ENCODE measurements at regions not wholly inside any gene's neighbourhood (a gene's known extent, or its start where the extent isn't known, plus 50 kb on each side); places are given as distances from the start of the nearest gene placed in this dataset.

- no peaks in the 10 kb centered on the region; a peak in 1 of 5 replicates for H3K9me3 Mint-ChIP-seq
- H3K4me1 Mint-ChIP-seq: peaks cover 13 to 21% of the 10 kb centered on the region in 2 experiments
- Histone ChIP-seq H3K9ac (ENCODE audit: extremely low read depth, insufficient read length, low read length) (no peak overlapping the region), H3K14ac (ENCODE audit: insufficient read depth, low read length) (no peak overlapping the region), H3K4me1 (ENCODE audit: insufficient read depth, low read length) (no peaks in the 10 kb centered on the region), H4K5ac (ENCODE audit: insufficient read length, low read depth, low read length) (no peak overlapping the region), H2AFZ (ENCODE audit: low read length) (no peak overlapping the region), H2BK120ac (ENCODE audit: low read depth, low read length, poor library complexity, severe bottlenecking) (no peak overlapping the region), H3K9me3 (ENCODE audit: control insufficient read depth, low read depth, low read length) (no peaks in the 10 kb centered on the region), H3T11ph (ENCODE audit: low read length) (no peak overlapping the region), H3K79me1 (ENCODE audit: insufficient read depth, low read depth, low read length, poor library complexity, severe bottlenecking) (no peaks in the 10 kb centered on the region), H4K20me1 (ENCODE audit: control insufficient read depth, insufficient read depth, insufficient read length) (no peaks in the 10 kb centered on the region), H2BK15ac (ENCODE audit: low read depth, low read length) (no peak overlapping the region), H4K91ac (ENCODE audit: insufficient read length, low read depth, low read length) (no peak overlapping the region), H3K56ac (ENCODE audit: insufficient read length, low read depth, low read length) (no peak overlapping the region), H3K27ac (ENCODE audit: insufficient read length, low read depth, low read length) (no peak overlapping the region), H2BK5ac (ENCODE audit: insufficient read length, low read length) (no peak overlapping the region), H2BK12ac (ENCODE audit: insufficient read length, low read depth, low read length) (no peak overlapping the region), H3K4me2 (ENCODE audit: insufficient read depth, insufficient read length, low read length) (no peak overlapping the region), H4K8ac (replicated peaks; ENCODE audit: insufficient read length, low read depth, low read length) (no peak overlapping the region), H2BK20ac (ENCODE audit: low read depth, low read length, poor library complexity, severe bottlenecking) (no peak overlapping the region), H3K79me2 (ENCODE audit: insufficient read depth, low read length) (no peaks in the 10 kb centered on the region), H2AK5ac (ENCODE audit: insufficient read length, low read length) (no peak overlapping the region), H3K18ac (ENCODE audit: insufficient read length, low read depth, low read length) (no peak overlapping the region), H3K4ac (ENCODE audit: low read depth, low read length) (no peak overlapping the region), H3K23ac (ENCODE audit: insufficient read length, low read depth, low read length) (no peak overlapping the region), H3K23me2 (ENCODE audit: insufficient read length, low read depth, low read length, poor library complexity, severe bottlenecking) (peaks cover 7% of the 10 kb centered on the region), H3K27me3 (ENCODE audit: insufficient read depth, low read length) (no peaks in the 10 kb centered on the region)
- no peaks in the 10 kb centered on the region; a peak in 1 of 7 replicates for H3K36me3 Mint-ChIP-seq (ENCODE audit: insufficient read depth in 1 of 3, low read depth in 3 of 3)
- H3K27ac Mint-ChIP-seq: no peak overlapping the region
- no CpG with 5 or more reads among the region's 8 CpGs for WGBS (ENCODE audit: extremely low coverage, insufficient read length, low lambda C conversion rate)
- DNase-seq: no peak
- no peak overlapping the region for H3K4me3 Mint-ChIP-seq
- H3K27me3 Mint-ChIP-seq (ENCODE audit: low read depth): peaks cover 5% of the 10 kb centered on the region
- no peak for TF ChIP-seq CTCF (conservative IDR thresholded peaks at IDR 0.05)
These were observed 350.0 kb downstream of the ZNF536 start for GRCh38 chr19:30722186-30722585.

All from H9 (cell line).